Neural progenitor cell (in vitro differentiated cells): ENCODE measurements at regions not wholly inside any gene's neighbourhood (a gene's known extent, or its start where the extent isn't known, plus 50 kb on each side); places are given as distances from the start of the nearest gene placed in this dataset.
A peak's percentile ranks its signal among the peaks of the same experiment; 100 is the strongest.

Experiments used
- DNase-seq: peaks from one replicate; pipeline ENCODE4 v3.0.0-alpha.2; 2016; ENCODE audit warnings: low spot score
- H2AFZ ChIP-seq: fragments of 200-600 bp; sonication (generic); replicated peaks from 2 replicates; pipeline ENCODE4 v1.6.1; 2016; ENCODE audit warnings: antibody characterized with exemption
- H3F3A ChIP-seq: fragments of 200-600 bp; sonication (generic); 2 replicates; pipeline ENCODE4 v1.6.1; 2016; ENCODE audit warnings: antibody characterized with exemption, low read depth
- H3K27ac ChIP-seq: fragments of 200-600 bp; sonication (generic); 2 replicates; pipeline ENCODE4 v1.5.1; 2016; ENCODE audit warnings: mild to moderate bottlenecking
- H3K27me3 ChIP-seq: fragments of 200-600 bp; sonication (generic); 2 replicates; pipeline ENCODE4 v1.6.1; 2016; ENCODE audit warnings: mild to moderate bottlenecking, moderate library complexity
- H3K36me3 ChIP-seq: fragments of 200-600 bp; sonication (generic); 2 replicates; pipeline ENCODE4 v1.5.1; 2016
- H3K4me1 ChIP-seq: fragments of 200-600 bp; sonication (generic); 2 replicates; pipeline ENCODE4 v1.6.1; 2016; ENCODE audit warnings: mixed run types
- H3K4me2 ChIP-seq: fragments of 200-600 bp; sonication (generic); 2 replicates; pipeline ENCODE4 v1.6.1; 2016
- H3K4me3 ChIP-seq: fragments of 200-600 bp; sonication (generic); 2 replicates; pipeline ENCODE4 v1.5.1; 2016
- H3K79me2 ChIP-seq: fragments of 200-600 bp; sonication (generic); 2 replicates; pipeline ENCODE4 v1.6.1; 2016; ENCODE audit warnings: low read depth
- H3K9ac ChIP-seq: fragments of 200-600 bp; sonication (generic); 2 replicates; pipeline ENCODE4 v1.6.1; 2016
- H3K9me3 ChIP-seq: fragments of 200-600 bp; sonication (generic); 2 replicates; pipeline ENCODE4 v1.5.1; 2016; ENCODE audit warnings: low read depth
- H4K20me1 ChIP-seq: fragments of 200-600 bp; sonication (generic); 2 replicates; pipeline ENCODE4 v1.6.1; 2016; ENCODE audit warnings: low read depth
- H3K27ac Mint-ChIP-seq: 3 replicates; pipeline ENCODE4 v1.8.0; 2021; ENCODE audit warnings: mixed read lengths
- H3K27me3 Mint-ChIP-seq: 2 replicates; pipeline ENCODE4 v1.8.0; 2022; ENCODE audit warnings: low read depth, mild to moderate bottlenecking, inconsistent platforms, moderate library complexity, mixed read lengths; ENCODE audit not compliant: insufficient read depth
- H3K36me3 Mint-ChIP-seq: 3 replicates; pipeline ENCODE4 v1.8.0; 2021; ENCODE audit warnings: mixed read lengths
- H3K4me1 Mint-ChIP-seq: 3 replicates; pipeline ENCODE4 v1.8.0; 2021; ENCODE audit warnings: mixed read lengths
- H3K4me3 Mint-ChIP-seq: 3 replicates; pipeline ENCODE4 v1.8.0; 2021; ENCODE audit warnings: mild to moderate bottlenecking, moderate library complexity, mixed read lengths
- H3K9me3 Mint-ChIP-seq: 3 replicates; pipeline ENCODE4 v1.8.0; 2020; ENCODE audit warnings: mixed read lengths
- EZH2 ChIP-seq: fragments of 200-600 bp; sonication (generic); IDR thresholded peaks from 2 replicates; pipeline ENCODE4 v1.6.1; 2017; ENCODE audit warnings: antibody characterized with exemption, mild to moderate bottlenecking, moderate library complexity
- EZH2phosphoT487 ChIP-seq: fragments of 200-600 bp; sonication (generic); IDR thresholded peaks from 2 replicates; pipeline ENCODE4 v1.6.1; 2017; ENCODE audit warnings: antibody characterized with exemption
- TF ChIP-seq, protein P1 (sequence below): fragments of 200-600 bp; sonication (generic); IDR thresholded peaks from 2 replicates; pipeline ENCODE4 v1.5.1; 2017; ENCODE audit warnings: antibody characterized with exemption, mild to moderate bottlenecking

DNA sequence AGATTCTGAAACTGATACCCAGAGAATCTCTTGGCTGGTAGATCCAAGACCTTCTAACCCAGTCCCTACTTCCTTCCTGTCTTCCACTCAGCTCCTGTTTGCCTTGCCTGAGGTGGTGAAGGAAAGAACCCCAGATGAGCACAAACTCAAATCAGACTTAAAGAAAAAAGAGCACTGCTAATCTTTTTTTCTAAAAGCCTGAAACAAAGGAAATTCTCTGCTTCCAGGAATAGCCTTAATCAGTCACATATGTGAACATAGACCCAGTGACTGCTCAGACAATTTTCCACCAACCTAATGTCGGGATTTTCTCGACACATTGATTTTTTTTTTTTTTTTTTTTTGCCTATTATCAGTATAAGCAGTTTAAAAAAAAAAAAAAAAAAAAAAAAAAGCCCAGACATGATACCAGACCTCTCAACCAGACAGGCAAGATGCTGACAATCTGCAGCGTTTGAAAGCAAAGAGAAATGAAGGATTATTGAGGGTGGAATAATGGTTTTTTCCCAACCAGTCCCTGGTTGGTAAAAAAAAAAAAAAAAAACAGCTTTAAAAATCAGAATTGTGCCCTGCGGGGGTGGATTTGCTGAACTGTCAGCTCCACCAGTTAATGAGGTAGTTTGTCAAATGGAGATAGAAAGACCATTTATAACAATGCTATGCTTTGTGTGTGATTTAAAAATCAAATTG lies 256.8 kb upstream of the RARB start:
- Histone ChIP-seq H3K4me3 (no peak overlapping the region), H3K27ac (no peak overlapping the region), H3F3A (peaks cover 9% of the 10 kb centered on the region), H3K27me3 (no peaks in the 10 kb centered on the region), H2AFZ (no peak overlapping the region), H3K79me2 (no peaks in the 10 kb centered on the region), H3K36me3 (no peaks in the 10 kb centered on the region), H3K9me3 (peaks cover 8% of the 10 kb centered on the region), H3K4me1 (peaks cover 26% of the 10 kb centered on the region), H3K4me2 (peak overlapping the region; percentile 37), H4K20me1 (no peaks in the 10 kb centered on the region), H3K9ac (no peak overlapping the region)
- Mint-ChIP-seq H3K36me3 (peaks cover 2% of the 10 kb centered on the region), H3K4me3 (no peak overlapping the region), H3K4me1 (peaks cover 4% of the 10 kb centered on the region), H3K27ac (no peak overlapping the region), H3K27me3 (peaks cover 2% of the 10 kb centered on the region), H3K9me3 (peaks cover 12% of the 10 kb centered on the region)
- TF ChIP-seq, protein P1, sequence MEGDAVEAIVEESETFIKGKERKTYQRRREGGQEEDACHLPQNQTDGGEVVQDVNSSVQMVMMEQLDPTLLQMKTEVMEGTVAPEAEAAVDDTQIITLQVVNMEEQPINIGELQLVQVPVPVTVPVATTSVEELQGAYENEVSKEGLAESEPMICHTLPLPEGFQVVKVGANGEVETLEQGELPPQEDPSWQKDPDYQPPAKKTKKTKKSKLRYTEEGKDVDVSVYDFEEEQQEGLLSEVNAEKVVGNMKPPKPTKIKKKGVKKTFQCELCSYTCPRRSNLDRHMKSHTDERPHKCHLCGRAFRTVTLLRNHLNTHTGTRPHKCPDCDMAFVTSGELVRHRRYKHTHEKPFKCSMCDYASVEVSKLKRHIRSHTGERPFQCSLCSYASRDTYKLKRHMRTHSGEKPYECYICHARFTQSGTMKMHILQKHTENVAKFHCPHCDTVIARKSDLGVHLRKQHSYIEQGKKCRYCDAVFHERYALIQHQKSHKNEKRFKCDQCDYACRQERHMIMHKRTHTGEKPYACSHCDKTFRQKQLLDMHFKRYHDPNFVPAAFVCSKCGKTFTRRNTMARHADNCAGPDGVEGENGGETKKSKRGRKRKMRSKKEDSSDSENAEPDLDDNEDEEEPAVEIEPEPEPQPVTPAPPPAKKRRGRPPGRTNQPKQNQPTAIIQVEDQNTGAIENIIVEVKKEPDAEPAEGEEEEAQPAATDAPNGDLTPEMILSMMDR = no peak
- TF ChIP-seq EZH2phosphoT487 = no peak
- TF ChIP-seq EZH2 = no peak
- peak; percentile 28 for DNase-seq

DNA sequence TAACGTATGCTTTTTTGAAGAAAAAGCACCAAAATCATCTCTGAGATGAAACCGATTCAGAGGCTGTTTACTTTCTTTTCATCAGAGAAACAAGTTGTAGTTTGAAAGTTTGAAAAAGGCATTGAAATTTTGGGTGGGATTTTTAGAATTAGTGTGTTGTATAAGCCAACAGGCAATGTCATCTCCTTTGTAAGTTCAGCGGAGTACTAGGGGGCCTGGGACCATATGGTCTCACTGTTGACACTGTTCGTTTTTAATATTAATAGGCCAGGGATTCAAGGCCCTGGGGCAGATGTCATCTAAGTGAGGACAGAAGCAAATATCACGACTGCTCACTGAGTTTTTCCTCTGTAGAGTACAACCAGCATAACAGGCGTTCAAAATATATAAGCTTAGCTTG lies 256.2 kb upstream of the RARB start:
- H3K4me1 Mint-ChIP-seq = peaks cover 4% of the 10 kb centered on the region
- peaks cover 2% of the 10 kb centered on the region for H3K27me3 Mint-ChIP-seq
- peaks cover 26% of the 10 kb centered on the region for H3K4me1 ChIP-seq
- peaks cover 2% of the 10 kb centered on the region for H3K36me3 Mint-ChIP-seq
- H2AFZ ChIP-seq = no peak overlapping the region
- H3K4me3 Mint-ChIP-seq = no peak overlapping the region
- peaks cover 8% of the 10 kb centered on the region for H3K9me3 ChIP-seq
- no peak overlapping the region for H3K4me3 ChIP-seq
- no peaks in the 10 kb centered on the region for H3K79me2 ChIP-seq
- peak overlapping the region; percentile 32 for H3K4me2 ChIP-seq
- H3K27ac ChIP-seq = no peak overlapping the region
- no peaks in the 10 kb centered on the region for H4K20me1 ChIP-seq
- H3K27ac Mint-ChIP-seq = no peak overlapping the region
- no peak overlapping the region for H3K9ac ChIP-seq
- peaks cover 9% of the 10 kb centered on the region for H3F3A ChIP-seq
- no peak for DNase-seq
- no peaks in the 10 kb centered on the region for H3K27me3 ChIP-seq
- H3K36me3 ChIP-seq = no peaks in the 10 kb centered on the region
- TF ChIP-seq EZH2phosphoT487 = no peak
- TF ChIP-seq EZH2 = no peak
- TF ChIP-seq, protein P1 = no peak
- H3K9me3 Mint-ChIP-seq = peaks cover 12% of the 10 kb centered on the region

DNA sequence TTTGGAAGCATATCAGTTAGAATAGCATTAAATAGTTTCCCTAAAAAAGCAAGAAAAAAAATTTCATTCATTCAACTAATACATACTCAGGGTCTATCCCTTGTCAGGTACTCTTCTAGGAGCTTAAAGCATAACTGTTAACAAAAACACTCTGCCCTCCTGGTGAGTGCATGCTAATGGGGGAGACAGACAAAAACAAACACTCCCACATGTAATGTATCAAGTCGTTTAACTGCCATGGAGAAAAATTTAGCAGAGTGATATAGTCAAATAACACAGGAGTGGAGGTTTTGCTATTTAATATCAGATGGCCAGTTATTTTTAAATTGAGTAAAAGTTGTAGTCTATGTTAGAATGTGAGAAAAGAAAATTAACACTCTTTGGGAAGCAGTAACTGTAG lies 254.5 kb upstream of the RARB start:
- H3K4me1 ChIP-seq = peaks cover 26% of the 10 kb centered on the region
- H4K20me1 ChIP-seq = no peaks in the 10 kb centered on the region
- H3K9ac ChIP-seq = no peak overlapping the region
- H3K4me3 ChIP-seq = no peak overlapping the region
- H3K27ac ChIP-seq = no peak overlapping the region
- peaks cover 4% of the 10 kb centered on the region for H3K4me1 Mint-ChIP-seq
- H3K27ac Mint-ChIP-seq = no peak overlapping the region
- H2AFZ ChIP-seq = no peak overlapping the region
- no peak for DNase-seq
- peaks cover 6% of the 10 kb centered on the region for H3K9me3 ChIP-seq
- H3K36me3 Mint-ChIP-seq = peaks cover 2% of the 10 kb centered on the region
- H3K36me3 ChIP-seq = no peaks in the 10 kb centered on the region
- H3K4me3 Mint-ChIP-seq = no peak overlapping the region
- H3K9me3 Mint-ChIP-seq = peaks cover 8% of the 10 kb centered on the region
- H3K79me2 ChIP-seq = no peaks in the 10 kb centered on the region
- peaks cover 2% of the 10 kb centered on the region for H3K27me3 Mint-ChIP-seq
- no peak overlapping the region for H3K4me2 ChIP-seq
- H3F3A ChIP-seq = peaks cover 9% of the 10 kb centered on the region
- TF ChIP-seq EZH2phosphoT487 = no peak
- no peak for TF ChIP-seq EZH2
- TF ChIP-seq, protein P1 = no peak
- H3K27me3 ChIP-seq = no peaks in the 10 kb centered on the region
